Sigmoid colon (tissue), 4 donors: ENCODE measurements at regions not wholly inside any gene's neighbourhood (a gene's known extent, or its start where the extent isn't known, plus 50 kb on each side); places are given as distances from the start of the nearest gene placed in this dataset.

Experiments
- EP300 ChIP-seq, 4 donors: sonication (generic); formaldehyde crosslinking; IDR thresholded peaks; one replicate each; pipeline ENCODE4 v1.6.1; 2017; ENCODE audit warnings: antibody characterized with exemption in 4 of 4
- POLR2AphosphoS5 ChIP-seq, 4 donors: sonication (generic); formaldehyde crosslinking; IDR thresholded peaks; one replicate each; pipeline ENCODE4 v1.6.1; 2017; ENCODE audit warnings: antibody characterized with exemption in 4 of 4

DNA sequence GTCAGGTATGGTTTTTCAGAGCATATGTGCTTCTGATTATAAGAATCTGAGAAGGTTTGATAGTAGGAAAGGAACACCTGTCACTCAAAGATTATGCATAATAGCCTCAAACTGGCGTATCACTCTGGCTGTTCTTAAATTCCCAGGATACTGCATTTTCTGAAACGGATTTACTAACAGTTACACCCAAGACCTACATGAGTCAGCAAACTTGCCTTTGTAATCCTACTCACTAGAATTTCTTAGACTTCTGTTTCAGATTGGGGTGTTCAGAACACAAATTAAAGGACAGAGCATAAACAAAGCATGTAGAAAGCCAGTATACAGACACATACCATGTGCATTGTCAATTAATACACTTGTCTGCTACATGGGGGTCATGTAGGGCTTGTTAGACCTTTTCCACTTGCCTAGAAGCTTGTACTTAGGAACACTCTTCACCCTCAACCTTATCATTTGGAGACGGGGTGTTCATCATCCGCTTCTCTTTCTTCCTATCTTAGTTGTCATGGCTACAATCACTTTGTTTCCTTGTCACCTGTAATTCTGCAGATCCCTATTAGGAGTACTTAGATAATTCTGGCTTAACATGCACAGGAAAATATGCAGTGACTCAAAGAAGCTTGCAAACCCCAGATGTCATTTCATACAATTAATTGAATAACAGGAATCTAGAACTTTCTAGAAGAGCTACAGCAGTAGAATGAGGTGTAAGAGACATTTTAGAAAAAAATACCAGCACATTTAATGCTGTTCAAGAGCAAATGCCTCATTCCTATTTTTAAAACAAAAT is 593.0 kb upstream of the TENM3 start:
- no peak for TF ChIP-seq EP300 (IDR thresholded peaks at IDR 0.05)
- no peak for TF ChIP-seq POLR2AphosphoS5 (IDR thresholded peaks at IDR 0.05)
